Hepatocyte (in vitro differentiated cells): ENCODE measurements at regions not wholly inside any gene's neighbourhood (a gene's known extent, or its start where the extent isn't known, plus 50 kb on each side); places are given as distances from the start of the nearest gene placed in this dataset.

ENCODE experiments used
- DNase-seq: peaks from one replicate; pipeline ENCODE4 v3.0.0-alpha.2; 2016; ENCODE audit warnings: low spot score
- H2AFZ ChIP-seq: fragments of 200-600 bp; sonication (generic); 2 replicates; pipeline ENCODE4 v1.6.0; 2016; ENCODE audit warnings: antibody characterized with exemption, mild to moderate bottlenecking
- H3K27ac ChIP-seq: fragments of 200-600 bp; sonication (generic); 2 replicates; pipeline ENCODE4 v1.5.1; 2016; ENCODE audit warnings: mild to moderate bottlenecking
- H3K27me3 ChIP-seq: fragments of 200-600 bp; sonication (generic); 2 replicates; pipeline ENCODE4 v1.6.1; 2016
- H3K36me3 ChIP-seq: fragments of 200-600 bp; sonication (generic); replicated peaks from 2 replicates; pipeline ENCODE4 v1.5.1; 2016; ENCODE audit warnings: low read depth; ENCODE audit not compliant: insufficient read depth
- H3K4me1 ChIP-seq: fragments of 200-600 bp; sonication (generic); 2 replicates; pipeline ENCODE4 v1.5.1; 2016; ENCODE audit warnings: mild to moderate bottlenecking, moderate library complexity; ENCODE audit not compliant: insufficient read depth
- H3K4me2 ChIP-seq: fragments of 200-600 bp; sonication (generic); 2 replicates; pipeline ENCODE4 v1.6.0; 2016
- H3K4me3 ChIP-seq: fragments of 200-600 bp; sonication (generic); 2 replicates; pipeline ENCODE4 v1.5.1; 2016; ENCODE audit warnings: mild to moderate bottlenecking
- H3K79me2 ChIP-seq: fragments of 200-600 bp; sonication (generic); 2 replicates; pipeline ENCODE4 v1.6.0; 2017; ENCODE audit warnings: mild to moderate bottlenecking
- H3K9me2 ChIP-seq: fragments of 200-600 bp; sonication (generic); replicated peaks from 2 replicates; pipeline ENCODE4 v1.6.0; 2017; ENCODE audit warnings: mild to moderate bottlenecking; ENCODE audit not compliant: insufficient read depth
- H3K9me3 ChIP-seq: fragments of 200-600 bp; sonication (generic); 2 replicates; pipeline ENCODE4 v1.5.1; 2016; ENCODE audit warnings: low read depth, mild to moderate bottlenecking
- H4K20me1 ChIP-seq: fragments of 200-600 bp; sonication (generic); 2 replicates; pipeline ENCODE4 v1.6.0; 2016; ENCODE audit warnings: mild to moderate bottlenecking; ENCODE audit not compliant: insufficient read depth, poor library complexity, severe bottlenecking
- CTCF ChIP-seq: fragments of 200-600 bp; sonication (generic); IDR thresholded peaks from 2 replicates; pipeline ENCODE4 v1.5.1; 2016; ENCODE audit warnings: antibody characterized with exemption, mild to moderate bottlenecking; ENCODE audit not compliant: poor library complexity
- EZH2 ChIP-seq: fragments of 200-600 bp; sonication (generic); IDR thresholded peaks from 2 replicates; pipeline ENCODE4 v1.6.1; 2016; ENCODE audit warnings: antibody characterized with exemption, mild to moderate bottlenecking, borderline replicate concordance
- EZH2phosphoT487 ChIP-seq: fragments of 200-600 bp; sonication (generic); IDR thresholded peaks from one replicate; pipeline ENCODE4 v1.6.1; 2018; ENCODE audit warnings: antibody characterized with exemption, mild to moderate bottlenecking, low read depth, moderate library complexity; ENCODE audit not compliant: unreplicated experiment, severe bottlenecking
- WGBS: methylation state at CpG from one replicate; pipeline ENCODE4 v1.1.6; 2016; ENCODE audit warnings: low lambda C conversion rate; ENCODE audit errors: missing lambda C conversion rate; 5-methylcytosine and 5-hydroxymethylcytosine counted together

DNA sequence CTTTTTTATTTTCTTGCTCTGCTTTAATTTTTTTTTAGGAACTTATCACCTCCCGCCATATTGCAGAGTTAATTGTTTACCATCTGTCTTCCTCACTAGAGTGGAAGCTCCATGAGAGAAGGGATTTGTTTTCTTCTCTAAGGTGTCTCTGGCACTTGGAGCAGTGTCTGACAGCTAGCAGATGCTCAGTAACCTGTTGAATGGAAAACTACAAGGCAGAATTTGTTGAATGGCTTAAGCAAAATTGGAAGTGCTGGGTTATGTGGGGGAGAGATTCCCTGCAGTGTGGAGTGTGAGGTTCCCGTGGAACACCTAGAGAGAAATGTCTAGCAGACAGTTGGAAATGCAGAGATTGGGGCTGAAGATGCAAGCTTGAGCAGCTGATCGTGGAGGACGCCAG lies 59.5 kb upstream of the PARP1 start:
- TF ChIP-seq EZH2: no peak
- no peak for TF ChIP-seq EZH2phosphoT487
- no peak for TF ChIP-seq CTCF
- Histone ChIP-seq H3K27me3 (no peaks in the 10 kb centered on the region), H3K4me1 (no peaks in the 10 kb centered on the region), H3K4me2 (no peak overlapping the region), H2AFZ (no peak overlapping the region), H3K79me2 (no peaks in the 10 kb centered on the region), H3K9me3 (no peaks in the 10 kb centered on the region), H3K27ac (no peak overlapping the region), H3K4me3 (no peak overlapping the region), H3K36me3 (no peaks in the 10 kb centered on the region), H3K9me2 (no peaks in the 10 kb centered on the region), H4K20me1 (no peaks in the 10 kb centered on the region)
- WGBS: 91% methylated on average over 4 of the region's 4 CpGs
- no peak for DNase-seq

- Histone ChIP-seq H3K9me3 (no peaks in the 10 kb centered on the region), H3K4me1 (no peaks in the 10 kb centered on the region), H2AFZ (no peak overlapping the region), H3K9me2 (no peaks in the 10 kb centered on the region), H4K20me1 (no peaks in the 10 kb centered on the region), H3K4me3 (no peak overlapping the region), H3K27ac (no peak overlapping the region), H3K27me3 (peaks cover 16% of the 10 kb centered on the region), H3K4me2 (no peak overlapping the region), H3K36me3 (no peaks in the 10 kb centered on the region), H3K79me2 (no peaks in the 10 kb centered on the region)
- no peak for DNase-seq
- TF ChIP-seq EZH2phosphoT487 (no peak), EZH2 (no peak), CTCF (no peak)
- 95% methylated on average over 12 of the region's 12 CpGs for WGBS
These were observed 63.3 kb upstream of the PARP1 start for GRCh38 chr1:226470921-226471866.

GRCh38 chr1:226473325-226473724 lies 65.4 kb upstream of the PARP1 start:
- DNase-seq: no peak
- Histone ChIP-seq H3K4me2 (no peak overlapping the region), H3K4me3 (no peak overlapping the region), H3K4me1 (no peaks in the 10 kb centered on the region), H3K9me3 (no peaks in the 10 kb centered on the region), H4K20me1 (no peaks in the 10 kb centered on the region), H3K79me2 (no peaks in the 10 kb centered on the region), H3K36me3 (no peaks in the 10 kb centered on the region), H2AFZ (no peak overlapping the region), H3K9me2 (no peaks in the 10 kb centered on the region), H3K27ac (no peak overlapping the region), H3K27me3 (peaks cover 19% of the 10 kb centered on the region)
- 91% methylated on average over 5 of the region's 5 CpGs for WGBS
- TF ChIP-seq EZH2: no peak
- no peak for TF ChIP-seq EZH2phosphoT487
- TF ChIP-seq CTCF: no peak
